CD14-positive monocyte (primary cell): ENCODE measurements at regions not wholly inside any gene's neighbourhood (a gene's known extent, or its start where the extent isn't known, plus 50 kb on each side); places are given as distances from the start of the nearest gene placed in this dataset.

Experiments
- DNase-seq, 3 donors: peaks; one replicate each; pipeline ENCODE4 v3.0.0-alpha.2; 2011 to 2022
- H2AFZ ChIP-seq: 2 replicates; pipeline ENCODE4 v1.6.0; 2012; ENCODE audit warnings: mild to moderate bottlenecking, low read depth, low read length, inconsistent platforms; ENCODE audit not compliant: insufficient read depth, poor library complexity, severe bottlenecking
- H3K27ac ChIP-seq, 2 donors: 1 replicate in 1 of 2; 2 replicates in 1 of 2; pipeline ENCODE4 v1.5.1; 2012 to 2013; ENCODE audit warnings: low read length in 2 of 2, control low read depth in 1 of 2, inconsistent platforms in 1 of 2, low read depth in 1 of 2, mild to moderate bottlenecking in 1 of 2
- H3K27me3 ChIP-seq, 2 donors: one replicate each; pipeline versions ENCODE4 v1.6.0 to v1.6.1; 2011 to 2013; ENCODE audit warnings: low read length in 2 of 2; ENCODE audit not compliant: control insufficient read depth in 2 of 2, insufficient read depth in 2 of 2
- H3K36me3 ChIP-seq, 2 donors: replicated peaks in 1 of 2; 1 replicate in 1 of 2; 2 replicates in 1 of 2; pipeline versions ENCODE4 v1.5.1 to v1.6.1; 2012 to 2013; ENCODE audit warnings: low read length in 2 of 2, control low read depth in 1 of 2, inconsistent platforms in 1 of 2, mild to moderate bottlenecking in 1 of 2; ENCODE audit not compliant: insufficient read depth in 2 of 2, control insufficient read depth in 1 of 2
- H3K4me1 ChIP-seq, 2 donors: 1 replicate in 1 of 2; 2 replicates in 1 of 2; pipeline versions ENCODE4 v1.5.1 to v1.6.1; 2012 to 2013; ENCODE audit warnings: low read length in 2 of 2, control low read depth in 1 of 2, inconsistent platforms in 1 of 2, mild to moderate bottlenecking in 1 of 2, moderate library complexity in 1 of 2; ENCODE audit not compliant: insufficient read depth in 2 of 2, control insufficient read depth in 1 of 2
- H3K4me2 ChIP-seq: replicated peaks from 2 replicates; pipeline ENCODE3; 2012; ENCODE audit warnings: low read length, moderate library complexity, mild to moderate bottlenecking; ENCODE audit not compliant: poor library complexity, severe bottlenecking; ENCODE audit errors: extremely low read depth
- H3K4me3 ChIP-seq, 3 experiments: fragments of 200-600 bp in 1 of 3; sonication (generic) in 1 of 3; replicated peaks in 1 of 3; 1 replicate in 2 of 3; 2 replicates in 1 of 3; pipeline ENCODE4 v1.5.1; 2011 to 2013; ENCODE audit warnings: low read length in 3 of 3, mild to moderate bottlenecking in 3 of 3, control low read depth in 2 of 3, low read depth in 2 of 3, inconsistent platforms in 1 of 3, moderate library complexity in 1 of 3
- H3K79me2 ChIP-seq: 2 replicates; pipeline ENCODE4 v1.6.0; 2012; ENCODE audit warnings: mild to moderate bottlenecking, control low read depth, inconsistent platforms, low read length, moderate library complexity; ENCODE audit not compliant: insufficient read depth
- H3K9ac ChIP-seq: 2 replicates; pipeline ENCODE4 v1.6.0; 2017; ENCODE audit warnings: low read length, mild to moderate bottlenecking; ENCODE audit not compliant: insufficient read depth, poor library complexity, severe bottlenecking
- H3K9me3 ChIP-seq, 2 donors: replicated peaks in 1 of 2; 1 replicate in 1 of 2; 2 replicates in 1 of 2; pipeline versions ENCODE4 v1.5.1 to v1.6.1; 2012 to 2013; ENCODE audit warnings: low read length in 2 of 2, control low read depth in 1 of 2; ENCODE audit not compliant: control insufficient read depth in 1 of 2, insufficient read depth in 1 of 2
- H4K20me1 ChIP-seq: 2 replicates; pipeline ENCODE4 v1.6.0; 2012; ENCODE audit warnings: mild to moderate bottlenecking, low read length, control low read depth, moderate library complexity; ENCODE audit not compliant: insufficient read depth
- H3K27ac Mint-ChIP-seq, 7 donors: one replicate each; pipeline ENCODE4 v1.8.0; 2020; ENCODE audit warnings: mild to moderate bottlenecking in 7 of 7, mixed read lengths in 7 of 7, moderate library complexity in 6 of 7, inconsistent platforms in 2 of 7
- H3K27me3 Mint-ChIP-seq, 3 donors: one replicate each; pipeline ENCODE4 v1.8.0; 2021 to 2022; ENCODE audit warnings: low read depth in 3 of 3, mild to moderate bottlenecking in 3 of 3, mixed read lengths in 3 of 3, moderate library complexity in 3 of 3, inconsistent platforms in 1 of 3
- H3K36me3 Mint-ChIP-seq, 2 donors: one replicate each; pipeline ENCODE4 v1.8.0; 2020; ENCODE audit warnings: mixed read lengths in 2 of 2, inconsistent platforms in 1 of 2, mild to moderate bottlenecking in 1 of 2
- H3K4me1 Mint-ChIP-seq: one replicate; pipeline ENCODE4 v1.8.0; 2020; ENCODE audit warnings: mild to moderate bottlenecking, mixed read lengths
- H3K4me3 Mint-ChIP-seq, 2 donors: one replicate each; pipeline ENCODE4 v1.8.0; 2020; ENCODE audit warnings: mild to moderate bottlenecking in 2 of 2, mixed read lengths in 2 of 2, moderate library complexity in 1 of 2
- H3K9me3 Mint-ChIP-seq, 7 donors: one replicate each; pipeline ENCODE4 v1.8.0; 2020 to 2022; ENCODE audit warnings: mixed read lengths in 7 of 7, mild to moderate bottlenecking in 6 of 7, moderate library complexity in 6 of 7, inconsistent platforms in 2 of 7
- CTCF ChIP-seq: fragments of 200-600 bp; IDR thresholded peaks from one replicate; pipeline ENCODE4 v1.8.0; 2022; ENCODE audit warnings: antibody characterized with exemption, mild to moderate bottlenecking
- WGBS: methylation state at CpG from one replicate; pipeline ENCODE4 v1.1.5; 2013; ENCODE audit warnings: missing lambda C conversion rate; ENCODE audit not compliant: insufficient coverage; 5-methylcytosine and 5-hydroxymethylcytosine counted together
- intact Hi-C, 2 donors: fragments of 100-400 bp; cut with micrococcal nuclease; formaldehyde crosslinking; loops; one replicate each; pipeline versions ENCODE4 v1.15.0 to v1.15.1; 2023

DNA sequence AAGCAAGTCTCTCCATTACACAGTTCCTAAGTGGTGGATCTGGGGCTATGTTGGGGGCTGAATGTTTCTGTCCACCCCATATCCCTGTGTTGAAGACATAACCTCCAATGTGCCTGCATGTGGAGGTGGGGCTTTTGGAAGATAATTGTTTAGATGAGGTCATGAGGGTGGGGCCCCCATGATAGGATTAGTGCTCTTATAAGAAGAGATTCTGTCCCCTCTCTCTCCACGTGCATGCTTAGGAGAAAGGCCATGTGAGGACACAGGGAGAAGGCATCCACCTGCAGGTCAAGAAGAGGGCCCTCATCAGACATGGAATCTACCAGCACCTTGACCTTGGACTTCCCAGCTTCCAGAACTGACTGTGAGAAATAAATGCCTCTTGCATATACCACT is 231.0 kb upstream of the CHRNA7 start:
- peaks cover 4 to 11% (median 9%) of the 10 kb centered on the region in 3 donors for H3K27me3 Mint-ChIP-seq
- DNase-seq: no peak
- H2AFZ ChIP-seq: no peak overlapping the region
- no peaks in the 10 kb centered on the region for H4K20me1 ChIP-seq
- intact Hi-C loops: no loop called here
- H3K79me2 ChIP-seq: no peaks in the 10 kb centered on the region
- H3K4me1 Mint-ChIP-seq: no peaks in the 10 kb centered on the region
- no peaks in the 10 kb centered on the region for H3K9me3 ChIP-seq
- no peak for TF ChIP-seq CTCF
- H3K4me3 ChIP-seq: no peak overlapping the region
- no peak overlapping the region for H3K9ac ChIP-seq
- peaks cover 0 to 2% (median 0%) of the 10 kb centered on the region in 7 donors for H3K9me3 Mint-ChIP-seq
- no peak overlapping the region for H3K27ac Mint-ChIP-seq
- 80% methylated on average over 1 of the region's 1 CpG for WGBS
- no peaks in the 10 kb centered on the region for H3K36me3 ChIP-seq
- H3K27me3 ChIP-seq: no peaks in the 10 kb centered on the region
- H3K4me3 Mint-ChIP-seq: no peak overlapping the region
- no peak overlapping the region for H3K4me2 ChIP-seq
- H3K4me1 ChIP-seq: no peaks in the 10 kb centered on the region
- no peak overlapping the region for H3K27ac ChIP-seq
- no peaks in the 10 kb centered on the region for H3K36me3 Mint-ChIP-seq

DNA sequence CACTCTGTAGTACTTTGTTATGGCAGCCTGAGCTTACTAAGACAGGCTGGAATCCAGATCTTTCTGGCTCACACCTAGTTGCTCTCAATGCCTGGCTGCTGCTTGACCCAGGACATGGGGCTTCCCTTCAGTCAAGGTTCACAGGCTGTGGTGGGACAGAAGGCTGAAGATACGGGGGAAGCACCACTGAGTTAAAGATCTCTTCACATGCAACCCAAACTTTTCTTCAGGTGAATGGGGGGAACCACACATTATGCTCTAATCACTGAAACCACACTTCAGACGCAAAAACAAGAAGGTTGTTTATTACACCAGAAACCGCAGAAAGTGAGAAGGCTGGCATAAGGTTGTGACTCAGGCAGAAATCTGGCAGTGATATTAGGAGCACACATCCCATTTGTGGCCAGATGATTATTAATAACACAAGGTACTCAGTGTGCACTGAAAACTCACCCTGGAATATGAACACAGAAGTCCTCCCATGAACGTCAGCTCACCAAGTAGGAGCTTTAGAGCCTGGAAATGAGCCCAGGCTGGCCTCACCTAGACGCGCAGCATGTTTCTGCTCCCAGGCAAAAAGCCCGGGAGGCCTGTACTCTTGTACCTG is 230.5 kb upstream of the CHRNA7 start:
- Histone ChIP-seq H2AFZ (no peak overlapping the region), H3K36me3 (no peaks in the 10 kb centered on the region), H3K4me1 (no peaks in the 10 kb centered on the region), H3K9ac (no peak overlapping the region), H3K4me3 (no peak overlapping the region), H3K4me2 (no peak overlapping the region), H3K79me2 (no peaks in the 10 kb centered on the region), H3K27ac (no peak overlapping the region), H3K27me3 (no peaks in the 10 kb centered on the region), H4K20me1 (no peaks in the 10 kb centered on the region), H3K9me3 (no peaks in the 10 kb centered on the region)
- no peaks in the 10 kb centered on the region for H3K36me3 Mint-ChIP-seq
- WGBS: 91% methylated on average over 4 of the region's 7 CpGs
- intact Hi-C loops: no loop called here
- peaks cover 0 to 2% (median 0%) of the 10 kb centered on the region in 7 donors for H3K9me3 Mint-ChIP-seq
- no peak for DNase-seq
- H3K4me1 Mint-ChIP-seq: no peaks in the 10 kb centered on the region
- no peak for TF ChIP-seq CTCF
- H3K27ac Mint-ChIP-seq: no peak overlapping the region
- H3K27me3 Mint-ChIP-seq: peaks cover 4 to 12% (median 9%) of the 10 kb centered on the region in 3 donors
- H3K4me3 Mint-ChIP-seq: no peak overlapping the region
